Heart left ventricle (tissue), 13 donors: ENCODE measurements at regions not wholly inside any gene's neighbourhood (a gene's known extent, or its start where the extent isn't known, plus 50 kb on each side); places are given as distances from the start of the nearest gene placed in this dataset.

Experiments
- CTCF ChIP-seq, 12 donors: fragments of 200-600 bp; sonication (generic) in 4 of 12; IDR thresholded peaks; one replicate each; pipeline versions ENCODE4 v1.5.0 to v1.8.0; 2018 to 2022; ENCODE audit warnings: antibody characterized with exemption in 12 of 12, mild to moderate bottlenecking in 5 of 12
- POLR2A ChIP-seq, 2 donors: fragments of 450-650 bp; IDR thresholded peaks; one replicate each; pipeline ENCODE4 v1.6.1; 2017; ENCODE audit warnings: antibody characterized with exemption in 2 of 2, mild to moderate bottlenecking in 2 of 2, moderate library complexity in 2 of 2
- donor health status: ischemic (EF 13 %, LVEDD 7.1; RV severe dilation, severe dysfunction).
- donor health status: DM: no; HTN: yes; CAD: no.
- donor health status: DM: no; HTN: no; CAD: no.
- donor health status: ischemic (EF 25% LVEDD 6.9; RV normal size, moderate dysfunction).
- donor health status: ischemic (EF 25% LVEDD 5.7; RV mildly dilated, moderate dysfunction).
- donor health status: ischemic (EF 35%, LVEDD 5.7; RV mildly dilated, moderate dysfunction).
- donor health status: nonischemic (EF 11% LVEDD 7.7; RV severe dilation, severe dysfunction).
- donor health status: DM: yes; HTN: yes; CAD: no.
- donor health status: PGD.
- donor health status: ischemic (EF 29% LVEDD 5.4; RV normal size, mild dysfunction).
- donor health status: nonischemic (EF 23%, LVEDD 6.1; RV moderate dilation, normal function).

GRCh38 chr13:44031555-44031954 is 151.9 kb downstream of the LACC1 start:
- no peak for TF ChIP-seq POLR2A (IDR thresholded peaks at IDR 0.05)
- no peak for TF ChIP-seq CTCF (IDR thresholded peaks at IDR 0.05)
